HG03139 (cell line): ENCODE measurements at regions not wholly inside any gene's neighbourhood (a gene's known extent, or its start where the extent isn't known, plus 50 kb on each side); places are given as distances from the start of the nearest gene placed in this dataset.
"Not testable (repeated sequence)": the region's sequence is repeated elsewhere in the genome, so short reads cannot be mapped to it uniquely, and the experiment has no call there.

Source experiments
- ATAC-seq: cut with Tn5 transposase; IDR thresholded peaks from one replicate; pipeline ENCODE4 v1.9.1; 2021; ENCODE audit not compliant: unreplicated experiment

GRCh38 chr16:85237817-85238216 is 125.5 kb upstream of the CIBAR2 start:
- ATAC-seq = no peak

- ATAC-seq = no peak
These were observed 126.0 kb upstream of the CIBAR2 start for GRCh38 chr16:85238233-85238647.

GRCh38 chr16:85239239-85239638 is 127.0 kb upstream of the CIBAR2 start:
- no peak for ATAC-seq

- ATAC-seq = no peak
These were observed 127.6 kb upstream of the CIBAR2 start for GRCh38 chr16:85239871-85240270.

- no peak for ATAC-seq
These were observed 129.0 kb upstream of the CIBAR2 start for GRCh38 chr16:85240982-85241924.

- ATAC-seq = no peak
These were observed 129.9 kb upstream of the CIBAR2 start for GRCh38 chr16:85242140-85242539.

- ATAC-seq = no peak
These were observed 131.0 kb upstream of the CIBAR2 start for GRCh38 chr16:85243308-85243707.

- ATAC-seq = not testable (repeated sequence)
These were observed 132.2 kb upstream of the CIBAR2 start for GRCh38 chr16:85244452-85244851.

GRCh38 chr16:85245307-85246172 is 133.3 kb upstream of the CIBAR2 start:
- ATAC-seq = no peak

- ATAC-seq = no peak
These were observed 134.2 kb upstream of the CIBAR2 start for GRCh38 chr16:85246473-85246872.

GRCh38 chr16:85246973-85247372 is 134.7 kb upstream of the CIBAR2 start:
- no peak for ATAC-seq

GRCh38 chr16:85248342-85248741 is 136.1 kb upstream of the CIBAR2 start:
- ATAC-seq = no peak

- no peak for ATAC-seq
These were observed 136.6 kb upstream of the CIBAR2 start for GRCh38 chr16:85248857-85249256.

- no peak for ATAC-seq
These were observed 137.3 kb upstream of the CIBAR2 start for GRCh38 chr16:85249418-85250146.

GRCh38 chr16:85250147-85250463 is 137.8 kb upstream of the CIBAR2 start:
- no peak for ATAC-seq

GRCh38 chr16:85250609-85251223 is 138.4 kb upstream of the CIBAR2 start:
- ATAC-seq = no peak

- ATAC-seq = no peak
These were observed 139.0 kb upstream of the CIBAR2 start for GRCh38 chr16:85251225-85251760.

- ATAC-seq = no peak
These were observed 139.7 kb upstream of the CIBAR2 start for GRCh38 chr16:85252014-85252413.

- no peak for ATAC-seq
These were observed 140.2 kb upstream of the CIBAR2 start for GRCh38 chr16:85252461-85252860.

GRCh38 chr16:85253084-85253941 is 141.0 kb upstream of the CIBAR2 start:
- no peak for ATAC-seq
